ENCODE measurements at regions not wholly inside any gene's neighbourhood (a gene's known extent, or its start where the extent isn't known, plus 50 kb on each side); places are given as distances from the start of the nearest gene placed in this dataset.

- Mint-ChIP-seq H3K27ac (no peak overlapping the region), H3K4me3 (no peak overlapping the region), H3K4me1 (no peaks in the 10 kb centered on the region), H3K27me3 (ENCODE audit: insufficient read depth, low read depth, poor library complexity) (peaks cover 2% of the 10 kb centered on the region), H3K9me3 (peaks cover 19% of the 10 kb centered on the region), H3K36me3 (ENCODE audit: low read depth) (no peaks in the 10 kb centered on the region)
- ATAC-seq = no peak
- Histone ChIP-seq H3K27me3 (ENCODE audit: insufficient read depth) (no peaks in the 10 kb centered on the region), H3F3A (replicated peaks; ENCODE audit: low read depth) (no peaks in the 10 kb centered on the region), H3K4me3 (no peak overlapping the region), H3K4me2 (no peak overlapping the region), H3K79me2 (replicated peaks; ENCODE audit: insufficient read depth) (no peaks in the 10 kb centered on the region), H2AFZ (no peak overlapping the region), H3K36me3 (ENCODE audit: insufficient read depth) (no peaks in the 10 kb centered on the region), H3K9me2 (ENCODE audit: insufficient read depth) (no peaks in the 10 kb centered on the region), H3K4me1 (ENCODE audit: insufficient read depth) (no peaks in the 10 kb centered on the region), H4K20me1 (replicated peaks; ENCODE audit: insufficient read depth) (no peaks in the 10 kb centered on the region), H3K27ac (ENCODE audit: low read depth) (no peak overlapping the region)
- no peak for DNase-seq (ENCODE audit: low spot score)
- TF ChIP-seq EZH2 (IDR thresholded peaks at IDR 0.05; ENCODE audit: low read depth, unreplicated experiment) = no peak
- TF ChIP-seq EZH2phosphoT487 (IDR thresholded peaks at IDR 0.05; ENCODE audit: unreplicated experiment) = no peak
- no peak for TF ChIP-seq CTCF (conservative IDR thresholded peaks at IDR 0.05; ENCODE audit: low read depth in 2 of 2)
- TF ChIP-seq POLR2AphosphoS5 (IDR thresholded peaks at IDR 0.05; ENCODE audit: low read depth) = no peak
- TF ChIP-seq ZNF462 (CRISPR knock-in tag; IDR thresholded peaks at IDR 0.05) = no peak
- no peak for TF ChIP-seq ZNF114 (CRISPR knock-in tag; IDR thresholded peaks at IDR 0.05)
- no peak for TF ChIP-seq JUNB (IDR thresholded peaks at IDR 0.05; ENCODE audit: unreplicated experiment)
- TF ChIP-seq ETS1 (IDR thresholded peaks at IDR 0.05) = no peak
- no peak for TF ChIP-seq STAT1 (IDR thresholded peaks at IDR 0.05; ENCODE audit: unreplicated experiment)
- TF ChIP-seq ZNF331 (CRISPR knock-in tag; IDR thresholded peaks at IDR 0.05; ENCODE audit: low read depth) = no peak
Measured at GRCh38 chr5:2240118-2240904, 357.6 kb upstream of the IRX4 start.

Measured in GM23338 (cell line).